Epithelial cell of esophagus (primary cell): ENCODE measurements at regions not wholly inside any gene's neighbourhood (a gene's known extent, or its start where the extent isn't known, plus 50 kb on each side); places are given as distances from the start of the nearest gene placed in this dataset.
"Not testable (repeated sequence)": the region's sequence is repeated elsewhere in the genome, so short reads cannot be mapped to it uniquely, and the experiment has no call there.

Experiments
- DNase-seq: peaks from one replicate; pipeline ENCODE4 v3.0.0; 2010; ENCODE audit warnings: low read depth
- H3K4me3 ChIP-seq: 2 replicates; pipeline ENCODE4 v1.5.1; 2011; ENCODE audit warnings: mild to moderate bottlenecking, low read length, control low read depth
- TF ChIP-seq, protein P1 (sequence below): IDR thresholded peaks from 2 replicates; pipeline ENCODE4 v1.5.1; 2011; ENCODE audit warnings: low read depth, mild to moderate bottlenecking, low read length, control low read depth, inconsistent platforms; ENCODE audit not compliant: insufficient read depth; ENCODE audit errors: missing control alignments

DNA sequence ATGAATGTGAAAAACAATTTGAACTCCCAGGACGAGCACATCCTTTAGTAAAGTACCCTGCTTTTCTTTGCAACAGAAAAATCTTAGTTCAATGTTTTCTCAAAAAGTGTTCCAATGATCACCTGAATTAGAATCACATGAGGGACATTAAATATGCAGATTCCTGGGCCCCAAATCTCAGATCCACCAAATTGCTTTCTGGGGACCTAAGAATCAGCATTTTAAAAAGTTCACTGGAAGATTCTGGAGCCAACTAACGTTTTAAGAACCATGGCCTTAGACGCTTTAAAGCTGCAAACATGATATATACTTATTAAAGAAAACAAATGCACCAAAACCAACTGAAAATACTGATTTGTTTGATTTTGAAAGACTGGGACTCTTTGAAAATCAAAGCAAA lies 143.4 kb upstream of the TMEM168 start:
- TF ChIP-seq, protein P1, sequence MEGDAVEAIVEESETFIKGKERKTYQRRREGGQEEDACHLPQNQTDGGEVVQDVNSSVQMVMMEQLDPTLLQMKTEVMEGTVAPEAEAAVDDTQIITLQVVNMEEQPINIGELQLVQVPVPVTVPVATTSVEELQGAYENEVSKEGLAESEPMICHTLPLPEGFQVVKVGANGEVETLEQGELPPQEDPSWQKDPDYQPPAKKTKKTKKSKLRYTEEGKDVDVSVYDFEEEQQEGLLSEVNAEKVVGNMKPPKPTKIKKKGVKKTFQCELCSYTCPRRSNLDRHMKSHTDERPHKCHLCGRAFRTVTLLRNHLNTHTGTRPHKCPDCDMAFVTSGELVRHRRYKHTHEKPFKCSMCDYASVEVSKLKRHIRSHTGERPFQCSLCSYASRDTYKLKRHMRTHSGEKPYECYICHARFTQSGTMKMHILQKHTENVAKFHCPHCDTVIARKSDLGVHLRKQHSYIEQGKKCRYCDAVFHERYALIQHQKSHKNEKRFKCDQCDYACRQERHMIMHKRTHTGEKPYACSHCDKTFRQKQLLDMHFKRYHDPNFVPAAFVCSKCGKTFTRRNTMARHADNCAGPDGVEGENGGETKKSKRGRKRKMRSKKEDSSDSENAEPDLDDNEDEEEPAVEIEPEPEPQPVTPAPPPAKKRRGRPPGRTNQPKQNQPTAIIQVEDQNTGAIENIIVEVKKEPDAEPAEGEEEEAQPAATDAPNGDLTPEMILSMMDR: no peak
- DNase-seq: no peak

DNA sequence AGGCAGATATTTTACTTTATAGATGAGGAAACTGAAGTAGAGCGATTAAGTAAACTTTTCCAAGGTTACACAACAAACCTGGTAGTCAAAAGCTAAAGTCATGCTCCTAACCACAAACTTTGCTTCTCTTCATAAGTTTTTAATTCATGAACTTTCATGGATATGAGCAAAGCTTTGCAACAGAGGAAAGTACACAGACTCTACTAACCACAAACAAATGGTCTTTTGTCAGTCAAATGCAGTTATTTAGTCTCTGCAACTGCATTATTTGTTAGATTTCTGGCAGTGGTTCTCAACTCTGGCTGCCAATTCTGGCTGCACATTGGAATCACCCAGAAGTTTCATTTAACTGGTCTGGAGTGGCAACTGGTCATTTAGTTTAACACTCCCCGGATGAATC lies 140.6 kb upstream of the TMEM168 start:
- peak; percentile 24 for DNase-seq
- TF ChIP-seq, protein P1: no peak
- H3K4me3 ChIP-seq: no peak overlapping the region

More for the DNA sequence above, 143.4 kb upstream of the TMEM168 start:
- H3K4me3 ChIP-seq: no peak overlapping the region

DNA sequence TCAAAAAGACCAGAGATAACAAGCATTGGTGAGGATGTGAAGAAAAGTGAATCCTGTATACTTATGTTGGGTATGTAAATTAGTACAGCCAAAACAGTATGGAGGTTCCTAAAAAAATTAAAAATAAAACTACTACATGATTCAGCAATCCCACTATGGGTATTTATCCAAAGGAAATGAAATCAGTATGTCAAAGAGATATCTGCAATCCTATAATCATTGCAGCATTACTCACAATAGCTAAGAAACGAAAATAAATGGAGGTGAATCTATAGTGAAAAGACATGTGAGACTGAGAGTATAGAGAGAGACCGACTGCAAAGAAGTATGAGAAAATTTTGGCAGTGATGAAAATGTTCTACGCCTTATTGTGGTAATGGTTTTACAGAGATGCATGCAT lies 139.2 kb upstream of the TMEM168 start:
- DNase-seq: no peak
- TF ChIP-seq, protein P1: no peak
- no peak overlapping the region for H3K4me3 ChIP-seq

DNA sequence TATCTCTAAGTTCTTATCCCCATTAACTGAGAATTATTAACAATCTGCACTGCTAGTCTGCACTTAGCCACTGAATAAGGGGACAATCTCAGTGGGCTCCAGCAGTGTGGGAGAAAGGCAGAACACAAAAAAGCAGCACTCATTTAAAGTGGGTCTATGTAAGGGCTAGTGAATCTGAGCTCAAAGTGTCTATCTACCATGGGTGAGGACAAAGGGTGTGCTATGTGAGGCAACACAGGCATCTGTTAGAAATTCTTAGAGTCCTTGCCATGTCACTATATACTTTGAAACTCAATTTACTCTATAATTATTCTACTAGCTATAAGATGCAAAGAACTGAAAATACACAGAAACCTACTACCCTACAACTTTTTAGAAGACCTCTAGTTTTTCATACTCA lies 135.8 kb upstream of the TMEM168 start:
- TF ChIP-seq, protein P1: no peak
- no peak overlapping the region for H3K4me3 ChIP-seq
- no peak for DNase-seq

DNA sequence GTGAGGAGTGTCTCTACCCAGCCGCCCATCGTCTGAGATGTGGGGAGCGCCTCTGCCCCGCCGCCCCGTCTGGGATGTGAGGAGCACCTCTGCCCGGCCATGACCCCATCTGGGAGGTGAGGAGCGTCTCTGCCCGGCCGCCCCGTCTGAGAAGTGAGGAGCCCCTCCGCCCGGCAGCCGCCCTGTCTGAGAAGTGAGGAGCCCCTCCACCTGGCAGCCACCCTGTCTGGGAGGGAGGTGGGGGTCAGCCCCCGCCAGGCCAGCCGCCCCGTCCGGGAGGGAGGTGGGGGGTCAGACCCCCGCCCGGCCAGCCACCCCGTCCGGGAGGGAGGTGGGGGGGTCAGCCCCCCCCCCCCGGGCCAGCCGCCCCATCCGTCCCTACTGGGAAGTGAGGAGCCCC lies 132.4 kb upstream of the TMEM168 start:
- not testable (repeated sequence) for DNase-seq, H3K4me3 ChIP-seq

DNA sequence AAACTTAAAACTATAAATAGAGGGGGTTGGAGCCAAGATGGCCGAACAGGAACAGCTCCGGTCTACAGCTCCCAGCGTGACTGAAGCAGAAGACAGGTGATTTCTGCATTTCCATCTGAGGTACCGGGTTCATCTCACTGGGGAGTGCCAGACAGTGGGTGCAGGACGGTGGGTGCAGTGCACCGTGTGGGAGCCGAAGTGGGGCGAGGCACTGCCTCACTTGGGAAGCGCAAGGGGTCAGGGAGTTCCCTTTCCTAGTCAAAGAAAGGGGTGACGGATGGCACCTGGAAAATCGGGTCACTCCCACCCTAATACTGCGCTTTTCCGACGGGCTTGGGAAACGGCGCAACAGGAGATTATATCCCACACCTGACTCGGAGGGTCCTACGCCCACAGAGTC lies 126.2 kb upstream of the TMEM168 start:
- DNase-seq, H3K4me3 ChIP-seq: not testable (repeated sequence)

DNA sequence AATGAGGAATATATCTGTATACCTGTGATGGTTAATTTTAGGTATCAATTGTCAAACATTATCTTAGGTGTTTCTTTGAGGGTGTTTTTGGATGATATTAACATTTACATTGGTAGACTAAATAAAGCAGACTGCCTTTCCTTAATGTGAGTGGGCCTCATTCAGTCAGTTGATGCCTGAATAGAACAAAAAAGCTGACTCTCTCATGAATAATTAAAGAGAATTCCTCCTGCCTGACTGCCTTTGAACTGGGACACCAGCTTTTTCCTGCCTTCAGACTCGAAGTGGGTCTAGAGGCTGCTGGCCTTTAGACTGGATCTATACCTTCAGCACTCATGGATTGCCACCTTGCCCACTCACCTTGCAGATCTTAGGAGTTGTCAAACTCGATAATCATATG lies 117.9 kb upstream of the TMEM168 start:
- no peak overlapping the region for H3K4me3 ChIP-seq
- TF ChIP-seq, protein P1: no peak
- DNase-seq: no peak

DNA sequence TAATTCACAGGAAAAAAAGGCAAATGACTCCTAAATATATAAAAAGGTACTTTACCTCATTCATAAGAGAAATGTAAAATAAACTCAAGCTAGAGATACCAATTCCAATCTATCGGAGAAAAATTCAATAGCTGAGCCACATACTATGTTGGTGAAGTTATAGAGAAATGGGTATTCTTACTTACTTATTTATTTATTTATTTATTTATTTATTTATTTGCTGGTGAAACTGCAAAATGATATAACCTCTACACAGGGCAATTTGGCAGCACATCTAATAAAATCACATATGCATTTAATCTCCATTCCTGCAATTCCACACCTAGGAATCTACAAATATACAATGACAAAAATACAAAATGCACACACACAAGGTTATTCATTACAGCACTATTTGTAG lies 117.5 kb upstream of the TMEM168 start:
- no peak for DNase-seq
- TF ChIP-seq, protein P1: no peak
- H3K4me3 ChIP-seq: no peak overlapping the region
